Activated CD8-positive, alpha-beta T cell treated with anti-CD3 and anti-CD28 coated beads, Interleukin-2, amount 10 ng/mL, durations not matched to agents 7 days and 5 days (primary cell): ENCODE measurements at regions not wholly inside any gene's neighbourhood (a gene's known extent, or its start where the extent isn't known, plus 50 kb on each side); places are given as distances from the start of the nearest gene placed in this dataset.

Source experiments
- ATAC-seq: fragments of 150-1000 bp; cut with Tn5 transposase; one replicate; pipeline ENCODE4 v1.10.0; 2021; ENCODE audit warnings: moderate library complexity
- CTCF ChIA-PET: fragments of 350-600 bp; sonication (Branson Sonifier 250); formaldehyde crosslinking; loops from one replicate; lab custom pipeline; 2021; ENCODE audit warnings: antibody characterized with exemption; lab: Charles Lee
- POLR2A ChIA-PET: fragments of 350-600 bp; sonication (Branson Sonifier 250); formaldehyde crosslinking; loops from one replicate; lab custom pipeline; 2021; ENCODE audit warnings: antibody characterized with exemption; lab: Charles Lee
- DNase-seq: peaks from one replicate; pipeline ENCODE4 v3.0.0-alpha.2; 2020
- H3K27ac Mint-ChIP-seq: one replicate; pipeline ENCODE4 v1.8.0; 2021; ENCODE audit warnings: mild to moderate bottlenecking, mixed read lengths
- H3K27me3 Mint-ChIP-seq: one replicate; pipeline ENCODE4 v1.8.0; 2021; ENCODE audit warnings: low read depth, mixed read lengths
- H3K36me3 Mint-ChIP-seq: one replicate; pipeline ENCODE4 v1.8.0; 2021; ENCODE audit warnings: low read depth, mixed read lengths
- H3K4me1 Mint-ChIP-seq: one replicate; pipeline ENCODE4 v1.8.0; 2021; ENCODE audit warnings: low read depth, mixed read lengths
- H3K4me3 Mint-ChIP-seq: one replicate; pipeline ENCODE4 v1.8.0; 2021; ENCODE audit warnings: mild to moderate bottlenecking, mixed read lengths
- H3K9me3 Mint-ChIP-seq: one replicate; pipeline ENCODE4 v1.8.0; 2022; ENCODE audit warnings: mixed read lengths; ENCODE audit not compliant: insufficient read depth

DNA sequence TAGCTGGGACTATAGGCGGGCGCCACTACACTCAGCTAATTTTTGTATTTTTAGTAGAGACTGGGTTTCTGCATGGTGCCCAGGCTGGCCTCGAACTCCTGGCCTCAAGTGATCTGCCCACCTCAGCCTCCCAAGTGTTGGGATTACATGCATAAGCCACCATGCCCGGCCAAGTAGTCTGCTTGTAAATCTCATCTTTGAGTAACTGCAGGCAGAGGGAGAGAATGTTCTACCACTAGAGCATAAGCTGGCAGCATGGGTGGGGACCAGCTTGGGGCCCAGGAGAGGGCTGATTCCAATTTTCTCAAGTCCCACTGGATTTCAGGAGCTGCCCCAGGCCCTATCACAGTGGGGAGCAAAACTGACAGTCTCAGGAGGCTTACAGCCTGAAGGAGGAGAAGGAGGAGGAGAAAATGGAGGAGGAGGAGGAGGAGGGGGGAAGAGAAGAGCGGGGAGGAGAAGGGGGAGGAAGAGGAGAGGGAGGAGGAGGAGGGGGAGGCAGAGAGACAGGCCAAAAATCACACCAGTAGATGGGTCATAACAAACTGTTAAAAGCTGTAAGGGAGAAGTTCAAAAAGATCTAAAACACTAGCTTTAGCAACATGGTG, 229.1 kb upstream of the IGF1R start:
- H3K4me1 Mint-ChIP-seq, result peaks cover 6% of the 10 kb centered on the region
- no peak overlapping the region for H3K4me3 Mint-ChIP-seq
- DNase-seq, result no peak
- peaks cover 15% of the 10 kb centered on the region for H3K27me3 Mint-ChIP-seq
- POLR2A ChIA-PET, result no interaction called here
- H3K9me3 Mint-ChIP-seq, result no peaks in the 10 kb centered on the region
- CTCF ChIA-PET, result interaction anchor here (1.3 to 2.0 kb wide), 2 partner anchors 9 to 107 kb away, joined by 11 to 19 read pairs; no protein-coding TSS in a partner anchor
- no peak for ATAC-seq
- H3K36me3 Mint-ChIP-seq, result no peaks in the 10 kb centered on the region
- no peak overlapping the region for H3K27ac Mint-ChIP-seq

DNA sequence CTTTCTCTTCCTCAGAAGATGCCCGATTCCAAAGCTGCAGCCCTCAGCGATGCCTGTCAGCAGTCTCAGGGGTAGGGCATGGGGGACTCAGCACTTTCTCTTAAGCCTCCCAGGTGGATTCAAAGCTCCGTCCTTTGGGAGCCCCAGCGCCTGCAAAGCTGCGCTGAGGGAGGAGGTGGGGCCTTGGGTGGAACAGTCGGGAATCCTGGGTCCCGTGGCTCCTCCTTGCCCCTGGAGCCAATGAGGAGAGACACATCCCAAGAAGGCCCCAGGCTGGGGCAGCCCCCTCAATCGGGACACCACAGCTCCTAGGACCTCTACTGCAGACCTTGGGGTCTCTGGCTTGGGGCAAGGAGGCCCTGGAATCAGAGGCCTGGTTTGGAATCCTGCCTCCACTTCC, 227.5 kb upstream of the IGF1R start:
- DNase-seq (no peak), ATAC-seq (no peak)
- Mint-ChIP-seq H3K27me3 (peaks cover 15% of the 10 kb centered on the region), H3K36me3 (no peaks in the 10 kb centered on the region), H3K9me3 (no peaks in the 10 kb centered on the region), H3K27ac (no peak overlapping the region), H3K4me1 (peaks cover 6% of the 10 kb centered on the region), H3K4me3 (no peak overlapping the region)
- ChIA-PET CTCF (interaction anchor here (2.0 kb wide), 1 partner anchor 109 kb away, joined by 19 read pairs; no protein-coding TSS in a partner anchor), POLR2A (no interaction called here)

DNA sequence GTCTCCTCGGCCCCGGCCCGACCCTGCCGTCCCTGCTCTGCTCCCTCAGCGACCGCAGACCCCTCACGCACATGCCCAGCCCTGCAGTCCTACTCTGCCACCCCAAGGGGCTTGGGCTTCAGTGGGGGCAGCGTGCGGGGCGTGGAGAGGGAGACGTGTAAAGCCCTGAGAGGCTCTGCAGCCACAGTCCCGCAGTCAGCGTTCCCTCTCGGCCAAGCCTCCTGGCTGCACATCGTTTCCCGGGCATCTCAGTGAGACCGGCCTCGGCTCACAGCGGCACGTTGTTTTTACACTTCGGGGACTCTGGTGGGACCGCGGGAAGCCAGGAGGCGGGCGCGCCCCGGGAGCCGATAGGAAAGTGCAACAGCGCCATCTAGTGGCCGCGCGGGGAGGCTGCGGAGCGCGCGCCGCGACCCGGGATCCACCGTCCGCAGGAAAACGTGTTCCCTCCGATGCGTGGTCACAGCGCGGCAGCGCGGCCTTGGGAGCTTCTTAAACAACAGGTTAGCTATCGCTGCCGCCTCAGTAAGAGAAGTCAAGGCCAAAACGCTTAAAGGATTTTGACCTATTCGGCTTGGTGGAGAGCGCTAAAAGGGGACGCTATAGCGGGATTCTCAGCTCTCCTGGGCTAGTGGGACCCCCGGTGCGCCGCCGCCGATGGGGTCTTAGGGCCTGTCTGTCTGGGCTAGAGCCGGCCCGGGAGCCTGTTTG, 226.8 kb upstream of the IGF1R start:
- POLR2A ChIA-PET, result interaction anchor here (1.2 kb wide), 1 partner anchor 110 kb away, joined by 4 read pairs; no protein-coding TSS in a partner anchor
- CTCF ChIA-PET, result interaction anchor here (0.6 to 2.1 kb wide), 8 partner anchors 11 to 339 kb away, joined by 3 to 24 read pairs (median 3); no protein-coding TSS in a partner anchor
- Mint-ChIP-seq H3K36me3 (no peaks in the 10 kb centered on the region), H3K27ac (no peak overlapping the region), H3K4me1 (peaks cover 6% of the 10 kb centered on the region), H3K9me3 (no peaks in the 10 kb centered on the region), H3K27me3 (peaks cover 15% of the 10 kb centered on the region), H3K4me3 (no peak overlapping the region)
- DNase-seq, result peak; percentile 69
- ATAC-seq, result peak; percentile 91

GRCh38 chr15:98422130-98422478, 226.2 kb upstream of the IGF1R start:
- Mint-ChIP-seq H3K27ac (no peak overlapping the region), H3K4me3 (no peak overlapping the region), H3K9me3 (no peaks in the 10 kb centered on the region), H3K36me3 (no peaks in the 10 kb centered on the region), H3K27me3 (peaks cover 16% of the 10 kb centered on the region), H3K4me1 (peaks cover 6% of the 10 kb centered on the region)
- ATAC-seq, result no peak
- ChIA-PET CTCF (interaction anchor here (0.7 to 2.1 kb wide), 7 partner anchors 11 to 114 kb away, joined by 3 to 24 read pairs (median 3); no protein-coding TSS in a partner anchor), POLR2A (interaction anchor here (1.2 kb wide), 1 partner anchor 110 kb away, joined by 4 read pairs; no protein-coding TSS in a partner anchor)
- DNase-seq, result no peak

GRCh38 chr15:98425173-98425572, 223.2 kb upstream of the IGF1R start:
- DNase-seq (no peak), ATAC-seq (no peak)
- Mint-ChIP-seq H3K36me3 (no peaks in the 10 kb centered on the region), H3K4me3 (no peak overlapping the region), H3K27ac (no peak overlapping the region), H3K9me3 (no peaks in the 10 kb centered on the region), H3K4me1 (peaks cover 14% of the 10 kb centered on the region), H3K27me3 (peaks cover 25% of the 10 kb centered on the region)
- ChIA-PET CTCF (interaction anchor here (5.9 kb wide), 1 partner anchor 113 kb away, joined by 42 read pairs; no protein-coding TSS in a partner anchor), POLR2A (no interaction called here)

DNA sequence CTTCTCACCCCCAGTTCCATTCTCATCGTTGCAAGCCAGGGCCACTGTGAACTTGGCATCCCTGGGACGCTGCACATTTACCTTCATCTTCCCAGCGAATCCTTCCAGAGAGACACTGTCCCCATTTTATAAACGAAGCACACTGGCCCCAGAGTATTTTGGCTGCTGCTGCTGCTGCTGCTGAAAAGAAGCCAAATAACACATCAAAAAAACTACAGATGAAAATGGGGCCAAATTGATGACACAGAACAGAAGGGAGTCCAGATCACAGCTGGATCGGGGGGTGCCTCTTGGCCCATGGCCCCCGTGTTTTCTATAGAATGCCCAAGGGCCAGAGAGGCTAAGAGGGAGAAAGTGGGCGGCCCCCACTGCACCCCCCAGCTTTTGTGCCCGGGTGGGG, 221.0 kb upstream of the IGF1R start:
- H3K9me3 Mint-ChIP-seq, result no peaks in the 10 kb centered on the region
- H3K27ac Mint-ChIP-seq, result no peak overlapping the region
- DNase-seq (no peak), ATAC-seq (no peak)
- POLR2A ChIA-PET, result no interaction called here
- H3K4me3 Mint-ChIP-seq, result no peak overlapping the region
- H3K27me3 Mint-ChIP-seq, result peaks cover 21% of the 10 kb centered on the region
- H3K36me3 Mint-ChIP-seq, result no peaks in the 10 kb centered on the region
- CTCF ChIA-PET, result interaction anchor here (0.5 to 5.9 kb wide), 4 partner anchors 8 to 649 kb away, joined by 3 to 42 read pairs (median 8); no protein-coding TSS in a partner anchor
- H3K4me1 Mint-ChIP-seq, result peaks cover 8% of the 10 kb centered on the region

DNA sequence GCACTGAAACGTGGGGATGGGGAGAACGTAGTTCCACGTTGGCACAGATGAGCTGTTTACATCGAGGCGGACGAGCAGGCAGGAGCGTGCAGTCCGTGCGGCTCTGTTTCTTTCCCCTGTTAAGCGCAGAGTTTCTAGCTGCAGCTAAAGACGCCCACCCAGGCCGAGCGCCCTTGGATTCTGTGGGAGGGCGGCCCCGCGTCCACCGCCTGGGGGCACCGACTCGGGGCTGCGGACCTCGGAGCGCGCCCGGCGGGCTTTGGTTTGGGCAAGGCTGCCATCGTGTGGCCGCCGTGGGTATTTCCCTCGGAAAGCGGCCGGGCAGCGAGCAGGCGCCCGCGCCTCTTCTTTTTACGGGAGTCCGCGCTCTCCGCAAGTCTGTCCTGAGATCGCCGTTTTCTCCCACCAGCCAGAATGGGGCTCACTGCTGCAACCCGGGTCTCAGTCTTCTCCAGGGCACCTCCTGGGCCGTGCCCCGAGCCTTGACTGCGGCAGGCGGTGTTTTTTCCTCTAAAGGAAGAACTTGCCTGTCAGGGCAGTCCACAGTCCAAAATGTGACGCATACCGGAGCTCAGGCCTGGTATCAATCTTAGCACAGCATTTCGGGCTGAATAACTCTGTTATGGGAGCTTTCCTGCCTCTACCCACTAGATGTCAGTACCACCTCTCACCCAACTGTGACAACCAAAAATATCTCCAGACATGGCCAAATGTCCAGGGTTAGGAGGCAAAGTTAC, 219.9 kb upstream of the IGF1R start:
- ChIA-PET CTCF (interaction anchor here (0.6 to 5.9 kb wide), 12 partner anchors 8 to 578 kb away, joined by 3 to 42 read pairs (median 4); no protein-coding TSS in a partner anchor), POLR2A (no interaction called here)
- Mint-ChIP-seq H3K27me3 (peaks cover 18% of the 10 kb centered on the region), H3K4me3 (peak overlapping the region; percentile 34), H3K4me1 (peaks cover 8% of the 10 kb centered on the region), H3K27ac (no peak overlapping the region), H3K9me3 (peaks cover 5% of the 10 kb centered on the region), H3K36me3 (no peaks in the 10 kb centered on the region)
- peak; percentile 89 for ATAC-seq
- peak; percentile 69 for DNase-seq

DNA sequence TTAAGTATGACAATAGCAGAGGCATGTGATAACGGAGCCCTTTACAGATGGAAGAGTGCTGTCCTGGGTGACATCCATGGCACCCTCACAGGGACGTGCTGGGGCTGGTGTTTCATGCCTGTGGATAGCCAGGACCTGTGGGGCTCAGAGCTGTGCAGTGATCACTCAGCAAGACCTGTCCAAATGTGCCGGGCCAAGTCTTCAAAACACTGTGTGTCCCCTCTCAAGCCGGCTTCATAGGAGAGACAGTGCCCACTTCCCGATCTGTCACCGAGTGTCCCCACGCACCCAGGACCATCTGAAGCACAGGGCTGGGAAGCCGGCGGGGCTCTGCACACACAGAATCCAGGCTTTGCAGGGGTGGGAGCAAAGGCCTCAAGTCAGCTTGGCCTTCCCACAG, 217.2 kb upstream of the IGF1R start:
- ChIA-PET POLR2A (interaction anchor here (0.6 kb wide), 1 partner anchor 373 kb away, joined by 3 read pairs; no protein-coding TSS in a partner anchor), CTCF (no interaction called here)
- ATAC-seq (no peak), DNase-seq (no peak)
- H3K36me3 Mint-ChIP-seq, result no peaks in the 10 kb centered on the region
- H3K4me1 Mint-ChIP-seq, result peaks cover 8% of the 10 kb centered on the region
- no peak overlapping the region for H3K4me3 Mint-ChIP-seq
- H3K27me3 Mint-ChIP-seq, result peaks cover 18% of the 10 kb centered on the region
- H3K9me3 Mint-ChIP-seq, result peaks cover 5% of the 10 kb centered on the region
- H3K27ac Mint-ChIP-seq, result no peak overlapping the region

- no peak overlapping the region for H3K27ac Mint-ChIP-seq
- no peak overlapping the region for H3K4me3 Mint-ChIP-seq
- ChIA-PET POLR2A (no interaction called here), CTCF (no interaction called here)
- H3K27me3 Mint-ChIP-seq, result peaks cover 15% of the 10 kb centered on the region
- no peak for DNase-seq
- peaks cover 5% of the 10 kb centered on the region for H3K4me1 Mint-ChIP-seq
- peaks cover 5% of the 10 kb centered on the region for H3K9me3 Mint-ChIP-seq
- no peaks in the 10 kb centered on the region for H3K36me3 Mint-ChIP-seq
- no peak for ATAC-seq
Measured at GRCh38 chr15:98433346-98433745, 215.0 kb upstream of the IGF1R start.

- Mint-ChIP-seq H3K4me3 (no peak overlapping the region), H3K9me3 (peaks cover 5% of the 10 kb centered on the region), H3K4me1 (peaks cover under 1% of the 10 kb centered on the region), H3K36me3 (no peaks in the 10 kb centered on the region), H3K27ac (no peak overlapping the region), H3K27me3 (peaks cover 11% of the 10 kb centered on the region)
- POLR2A ChIA-PET, result no interaction called here
- ATAC-seq (no peak), DNase-seq (no peak)
- CTCF ChIA-PET, result no interaction called here
Measured at GRCh38 chr15:98433856-98434255, 214.5 kb upstream of the IGF1R start.

- DNase-seq (no peak), ATAC-seq (no peak)
- Mint-ChIP-seq H3K27ac (no peak overlapping the region), H3K36me3 (no peaks in the 10 kb centered on the region), H3K27me3 (peaks cover 2% of the 10 kb centered on the region), H3K9me3 (peaks cover under 1% of the 10 kb centered on the region), H3K4me3 (no peak overlapping the region), H3K4me1 (peaks cover 4% of the 10 kb centered on the region)
- CTCF ChIA-PET, result no interaction called here
- POLR2A ChIA-PET, result no interaction called here
Measured at GRCh38 chr15:98437752-98438151, 210.6 kb upstream of the IGF1R start.
